Stimulated activated naive CD4-positive, alpha-beta T cell (primary cell): ENCODE measurements at regions not wholly inside any gene's neighbourhood (a gene's known extent, or its start where the extent isn't known, plus 50 kb on each side); places are given as distances from the start of the nearest gene placed in this dataset.

ENCODE experiments used
- DNase-seq, 6 experiments: peaks; one replicate each; lab custom pipeline; 2025; lab: John Stamatoyannopoulos, UW

- DNase-seq = no peak
These were observed 650.8 kb downstream of the PLPP3 start for GRCh38 chr1:55928576-55928975.

- no peak for DNase-seq
These were observed 651.6 kb downstream of the PLPP3 start for GRCh38 chr1:55927702-55928290.

- no peak for DNase-seq
These were observed 652.4 kb downstream of the PLPP3 start for GRCh38 chr1:55926906-55927471.

GRCh38 chr1:55916907-55917306 lies 662.5 kb downstream of the PLPP3 start:
- no peak for DNase-seq

GRCh38 chr1:55916481-55916880 lies 662.9 kb downstream of the PLPP3 start:
- DNase-seq = no peak

- no peak for DNase-seq
These were observed 665.8 kb downstream of the PLPP3 start for GRCh38 chr1:55913565-55913964.

- no peak for DNase-seq
These were observed 666.9 kb downstream of the PLPP3 start for GRCh38 chr1:55912438-55912837.

- DNase-seq = no peak
These were observed 674.8 kb downstream of the PLPP3 start for GRCh38 chr1:55904541-55904940.

- DNase-seq = no peak
These were observed 681.2 kb downstream of the PLPP3 start for GRCh38 chr1:55898181-55898580.

- no peak for DNase-seq
These were observed 681.0 kb upstream of the USP24 start for GRCh38 chr1:55896210-55896609.

GRCh38 chr1:55894521-55894920 lies 679.4 kb upstream of the USP24 start:
- no peak for DNase-seq

GRCh38 chr1:55893155-55893554 lies 678.0 kb upstream of the USP24 start:
- DNase-seq = no peak

GRCh38 chr1:55888685-55889317 lies 673.6 kb upstream of the USP24 start:
- no peak for DNase-seq

- no peak for DNase-seq
These were observed 671.9 kb upstream of the USP24 start for GRCh38 chr1:55886856-55887712.

- DNase-seq = no peak
These were observed 670.5 kb upstream of the USP24 start for GRCh38 chr1:55885619-55886018.

GRCh38 chr1:55882931-55883330 lies 667.8 kb upstream of the USP24 start:
- DNase-seq = no peak

GRCh38 chr1:55879346-55879745 lies 664.2 kb upstream of the USP24 start:
- no peak for DNase-seq

- DNase-seq = no peak
These were observed 662.5 kb upstream of the USP24 start for GRCh38 chr1:55877437-55878232.

- no peak for DNase-seq
These were observed 661.3 kb upstream of the USP24 start for GRCh38 chr1:55876276-55877060.

- no peak for DNase-seq
These were observed 654.9 kb upstream of the USP24 start for GRCh38 chr1:55870106-55870505.

GRCh38 chr1:55869065-55869464 lies 653.9 kb upstream of the USP24 start:
- DNase-seq = no peak
